Fibroblast of peridontal ligament (primary cell): ENCODE measurements at regions not wholly inside any gene's neighbourhood (a gene's known extent, or its start where the extent isn't known, plus 50 kb on each side); places are given as distances from the start of the nearest gene placed in this dataset.
A peak's percentile ranks its signal among the peaks of the same experiment; 100 is the strongest.

ENCODE experiments used
- DNase-seq: peaks from one replicate; pipeline ENCODE4 v3.0.0-alpha.2; 2010; ENCODE audit errors: extremely low read depth

GRCh38 chr5:27701931-27702903, 663.8 kb upstream of the CDH9 start:
- DNase-seq: peak; percentile 67

- DNase-seq: no peak
Measured at GRCh38 chr5:27700526-27700925, 662.1 kb upstream of the CDH9 start.

- no peak for DNase-seq
Measured at GRCh38 chr5:27682600-27682999, 644.2 kb upstream of the CDH9 start.

- no peak for DNase-seq
Measured at GRCh38 chr5:27652505-27652904, 614.1 kb upstream of the CDH9 start.

GRCh38 chr5:27639005-27639612, 600.7 kb upstream of the CDH9 start:
- no peak for DNase-seq

GRCh38 chr5:27619982-27620381, 581.6 kb upstream of the CDH9 start:
- no peak for DNase-seq

GRCh38 chr5:27612161-27612560, 573.8 kb upstream of the CDH9 start:
- peak; percentile 36 for DNase-seq

GRCh38 chr5:27608992-27609391, 570.6 kb upstream of the CDH9 start:
- no peak for DNase-seq

- peak; percentile 24 for DNase-seq
Measured at GRCh38 chr5:27598576-27598975, 560.2 kb upstream of the CDH9 start.

GRCh38 chr5:27594141-27594540, 555.8 kb upstream of the CDH9 start:
- DNase-seq: no peak

- DNase-seq: peak; percentile 44
Measured at GRCh38 chr5:27592231-27592630, 553.8 kb upstream of the CDH9 start.

- DNase-seq: no peak
Measured at GRCh38 chr5:27590503-27590902, 552.1 kb upstream of the CDH9 start.

- no peak for DNase-seq
Measured at GRCh38 chr5:27578279-27578678, 539.9 kb upstream of the CDH9 start.

- no peak for DNase-seq
Measured at GRCh38 chr5:27571681-27572080, 533.3 kb upstream of the CDH9 start.

GRCh38 chr5:27568811-27569210, 530.4 kb upstream of the CDH9 start:
- peak; percentile 14 for DNase-seq

GRCh38 chr5:27561408-27561807, 523.0 kb upstream of the CDH9 start:
- DNase-seq: no peak

GRCh38 chr5:27548484-27548883, 510.1 kb upstream of the CDH9 start:
- DNase-seq: no peak

GRCh38 chr5:27535031-27535557, 496.7 kb upstream of the CDH9 start:
- no peak for DNase-seq

- no peak for DNase-seq
Measured at GRCh38 chr5:27532305-27532704, 493.9 kb upstream of the CDH9 start.

GRCh38 chr5:27524515-27524914, 486.1 kb upstream of the CDH9 start:
- no peak for DNase-seq

GRCh38 chr5:27523629-27524028, 485.2 kb upstream of the CDH9 start:
- no peak for DNase-seq

GRCh38 chr5:27516437-27516836, 478.1 kb upstream of the CDH9 start:
- DNase-seq: no peak

- DNase-seq: no peak
Measured at GRCh38 chr5:27511061-27511460, 472.7 kb upstream of the CDH9 start.
